HG02870 (cell line): ENCODE measurements at regions not wholly inside any gene's neighbourhood (a gene's known extent, or its start where the extent isn't known, plus 50 kb on each side); places are given as distances from the start of the nearest gene placed in this dataset.
"Not testable (repeated sequence)": the region's sequence is repeated elsewhere in the genome, so short reads cannot be mapped to it uniquely, and the experiment has no call there.

Source experiments
- ATAC-seq: cut with Tn5 transposase; IDR thresholded peaks from one replicate; pipeline ENCODE4 v1.9.1; 2021; ENCODE audit warnings: mild to moderate bottlenecking, moderate library complexity; ENCODE audit not compliant: unreplicated experiment

- ATAC-seq: no peak
Observed at GRCh38 chr20:12180107-12180661, 262.5 kb downstream of the BTBD3 start.

- ATAC-seq: no peak
Observed at GRCh38 chr20:12198281-12198680, 280.6 kb downstream of the BTBD3 start.

GRCh38 chr20:12199703-12200102, 282.0 kb downstream of the BTBD3 start:
- no peak for ATAC-seq

- no peak for ATAC-seq
Observed at GRCh38 chr20:12201289-12201991, 283.7 kb downstream of the BTBD3 start.

GRCh38 chr20:12203399-12203798, 285.7 kb downstream of the BTBD3 start:
- no peak for ATAC-seq

GRCh38 chr20:12203981-12204380, 286.3 kb downstream of the BTBD3 start:
- no peak for ATAC-seq

GRCh38 chr20:12207875-12208274, 290.2 kb downstream of the BTBD3 start:
- ATAC-seq: no peak

- no peak for ATAC-seq
Observed at GRCh38 chr20:12210591-12210990, 292.9 kb downstream of the BTBD3 start.

- ATAC-seq: no peak
Observed at GRCh38 chr20:12211361-12211760, 293.7 kb downstream of the BTBD3 start.

- ATAC-seq: no peak
Observed at GRCh38 chr20:12217382-12217781, 299.7 kb downstream of the BTBD3 start.

GRCh38 chr20:12219798-12220197, 302.1 kb downstream of the BTBD3 start:
- ATAC-seq: no peak

GRCh38 chr20:12223057-12223456, 305.4 kb downstream of the BTBD3 start:
- no peak for ATAC-seq

- ATAC-seq: no peak
Observed at GRCh38 chr20:12225898-12226297, 308.2 kb downstream of the BTBD3 start.

GRCh38 chr20:12229891-12230290, 312.2 kb downstream of the BTBD3 start:
- no peak for ATAC-seq

GRCh38 chr20:12237772-12238171, 320.1 kb downstream of the BTBD3 start:
- ATAC-seq: no peak

GRCh38 chr20:12241065-12241464, 323.4 kb downstream of the BTBD3 start:
- no peak for ATAC-seq

GRCh38 chr20:12243327-12243726, 325.6 kb downstream of the BTBD3 start:
- ATAC-seq: no peak

GRCh38 chr20:12248481-12248880, 330.8 kb downstream of the BTBD3 start:
- no peak for ATAC-seq

GRCh38 chr20:12250661-12251060, 333.0 kb downstream of the BTBD3 start:
- ATAC-seq: not testable (repeated sequence)

GRCh38 chr20:12252793-12253192, 335.1 kb downstream of the BTBD3 start:
- no peak for ATAC-seq

GRCh38 chr20:12255461-12255970, 337.8 kb downstream of the BTBD3 start:
- no peak for ATAC-seq

- ATAC-seq: no peak
Observed at GRCh38 chr20:12256806-12257205, 339.1 kb downstream of the BTBD3 start.

GRCh38 chr20:12262747-12263146, 345.1 kb downstream of the BTBD3 start:
- ATAC-seq: no peak
